GM18909 (cell line): ENCODE measurements at regions not wholly inside any gene's neighbourhood (a gene's known extent, or its start where the extent isn't known, plus 50 kb on each side); places are given as distances from the start of the nearest gene placed in this dataset.
"Not testable (repeated sequence)": the region's sequence is repeated elsewhere in the genome, so short reads cannot be mapped to it uniquely, and the experiment has no call there.

ENCODE experiments used
- ATAC-seq: cut with Tn5 transposase; IDR thresholded peaks from one replicate; pipeline ENCODE4 v1.9.1; 2021; ENCODE audit warnings: mild to moderate bottlenecking; ENCODE audit not compliant: unreplicated experiment, poor library complexity

DNA sequence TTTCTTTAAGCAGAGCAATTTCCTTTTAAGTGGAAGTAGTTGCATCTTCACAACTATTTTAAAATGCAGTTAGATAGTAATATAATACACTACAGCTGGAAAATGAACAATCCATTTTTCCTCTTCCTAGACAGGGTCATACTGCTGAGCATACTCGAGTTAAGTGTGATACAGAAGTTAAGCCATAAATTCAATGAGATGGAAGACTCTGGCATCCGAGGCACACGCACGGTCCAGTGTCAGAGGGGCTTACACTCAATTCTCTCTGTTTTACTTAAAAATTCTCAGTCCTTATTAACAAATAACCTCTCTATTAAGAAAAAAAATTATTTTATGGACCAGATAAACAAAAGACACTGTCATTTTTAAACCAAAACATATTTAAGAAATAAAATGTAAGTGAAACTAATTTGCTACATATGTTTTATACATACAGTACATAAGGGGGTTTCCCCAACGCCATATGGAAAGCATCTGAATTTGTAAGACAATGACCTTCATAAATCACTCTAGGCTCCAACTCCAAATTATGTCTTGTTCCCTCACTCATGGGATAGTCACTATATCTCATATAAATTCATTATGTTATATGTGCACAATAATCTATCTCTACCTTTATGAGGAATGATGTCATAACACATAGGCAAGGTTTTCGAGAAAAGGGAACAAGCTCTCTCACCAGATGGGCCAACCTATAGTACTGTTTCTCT, 315.3 kb downstream of the PAPSS1 start:
- ATAC-seq: no peak

DNA sequence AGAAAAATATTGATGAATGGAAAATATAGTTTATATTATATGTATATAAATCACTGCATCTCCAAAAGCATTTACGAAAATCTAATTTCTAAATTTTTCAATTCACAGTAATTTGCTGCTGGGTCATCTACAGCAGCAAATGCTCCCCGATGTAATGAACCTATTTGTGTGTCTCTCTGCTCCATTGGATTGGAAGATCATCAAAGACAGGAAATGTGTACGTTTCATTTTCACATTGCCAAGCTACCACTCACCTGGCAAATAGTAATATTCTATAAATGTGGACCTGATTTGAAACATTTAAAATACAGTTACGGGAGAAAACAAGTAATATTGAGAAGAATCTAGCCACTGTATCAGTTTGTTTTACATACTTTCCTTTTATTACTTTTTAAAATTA, 317.7 kb downstream of the PAPSS1 start:
- ATAC-seq: no peak

DNA sequence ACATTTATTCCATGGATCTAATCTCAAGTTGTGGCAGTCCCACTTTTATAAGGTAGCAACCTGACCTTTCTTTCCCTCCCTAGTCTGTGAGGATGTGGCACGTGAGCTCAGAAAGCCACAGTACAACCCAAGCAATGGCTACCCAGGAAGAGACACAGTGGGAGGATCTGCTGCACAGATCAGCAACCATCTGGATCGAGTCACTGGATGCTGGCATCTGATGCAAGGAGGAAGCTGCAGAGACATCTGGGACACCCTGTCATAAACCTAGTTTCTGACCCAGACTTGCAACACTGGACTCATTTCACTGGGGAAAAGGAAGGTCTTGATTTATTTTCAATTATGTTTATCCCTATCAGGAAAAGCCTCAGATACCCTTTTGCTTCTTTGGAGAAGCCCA, 327.1 kb downstream of the PAPSS1 start:
- no peak for ATAC-seq

DNA sequence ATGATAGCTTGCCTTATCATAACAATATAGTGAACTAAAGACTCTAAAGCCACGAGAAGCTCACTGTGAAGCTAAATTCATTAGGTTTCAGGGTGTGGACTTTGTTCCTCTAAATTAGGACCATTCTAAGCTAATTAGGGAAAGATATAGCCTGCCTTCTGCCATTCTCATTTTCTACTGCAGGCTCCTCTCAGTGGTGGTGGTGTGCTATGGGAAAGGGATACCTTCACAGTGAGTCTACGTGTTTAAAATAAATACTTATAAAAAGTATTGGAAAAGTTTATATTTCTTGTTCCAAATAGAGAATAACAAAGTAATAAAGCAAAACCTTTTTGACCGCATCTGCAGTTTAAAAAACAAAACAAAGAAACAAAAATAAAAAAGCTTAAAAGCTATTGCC, 327.7 kb downstream of the PAPSS1 start:
- ATAC-seq: no peak

DNA sequence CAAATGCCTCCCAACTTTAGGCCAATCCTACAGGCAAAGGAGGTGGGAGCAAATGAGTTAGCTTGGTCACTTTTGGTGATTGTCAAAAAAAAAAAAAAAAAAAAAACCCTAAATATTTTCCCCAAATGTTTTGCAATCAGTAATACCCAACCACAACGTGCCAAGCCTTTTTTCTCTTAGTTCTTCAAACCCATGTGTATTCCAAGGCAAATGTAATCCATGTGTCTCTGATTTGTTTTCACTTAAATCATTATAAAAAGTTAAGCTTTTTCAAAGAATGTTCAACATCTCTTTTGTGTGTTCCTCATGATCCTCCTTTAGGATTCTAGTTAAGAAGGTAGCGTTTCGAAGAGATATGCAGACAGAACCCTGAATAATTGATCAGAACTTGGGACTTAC, 328.4 kb downstream of the PAPSS1 start:
- ATAC-seq: no peak

DNA sequence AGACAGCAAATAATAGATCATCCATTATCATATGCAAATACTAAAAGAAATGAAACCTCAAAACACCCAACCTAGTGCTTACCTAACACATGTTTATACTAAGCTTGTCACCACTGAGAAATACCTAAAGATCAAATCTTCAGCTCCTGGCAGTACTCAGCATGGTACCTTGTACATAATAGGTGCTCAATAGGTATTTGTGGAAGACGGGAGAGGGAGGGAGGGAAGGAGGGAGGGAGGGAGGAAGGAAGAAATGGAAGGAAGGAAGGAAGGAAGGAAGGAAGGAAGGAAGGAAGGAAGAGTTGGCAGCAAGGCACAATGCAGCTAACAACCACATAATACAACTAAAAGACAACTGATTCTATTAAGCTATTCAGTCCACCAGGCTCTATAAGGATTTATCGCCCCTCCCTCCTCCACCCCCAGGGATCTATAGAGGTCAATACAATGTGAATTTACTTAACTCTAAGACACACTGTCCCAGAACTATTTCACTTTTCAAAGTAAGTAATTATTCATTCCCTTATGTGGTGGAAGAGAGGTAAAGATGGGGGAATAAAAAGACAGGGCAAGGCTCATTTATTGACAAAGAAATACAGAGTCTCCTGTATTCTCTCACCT, 328.9 kb downstream of the PAPSS1 start:
- ATAC-seq: no peak

DNA sequence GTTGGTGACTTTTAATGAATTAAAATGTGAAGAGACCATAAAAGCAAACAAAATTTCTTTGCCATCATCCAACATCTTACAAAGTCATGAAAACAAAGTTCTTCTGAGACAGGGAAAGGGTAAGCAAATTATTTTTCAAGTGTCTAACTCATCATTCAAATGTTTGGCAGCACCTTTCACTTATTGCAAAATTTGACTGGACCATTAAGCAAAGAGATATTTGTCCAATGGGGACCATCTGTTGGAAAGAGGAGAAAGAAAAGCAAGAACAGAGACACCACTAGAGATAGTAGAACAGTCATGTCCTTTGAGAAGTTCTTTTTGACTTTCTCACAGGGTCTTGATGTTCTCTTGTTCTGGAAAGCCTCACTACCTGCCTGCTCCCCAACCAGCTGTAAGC, 330.1 kb downstream of the PAPSS1 start:
- no peak for ATAC-seq

DNA sequence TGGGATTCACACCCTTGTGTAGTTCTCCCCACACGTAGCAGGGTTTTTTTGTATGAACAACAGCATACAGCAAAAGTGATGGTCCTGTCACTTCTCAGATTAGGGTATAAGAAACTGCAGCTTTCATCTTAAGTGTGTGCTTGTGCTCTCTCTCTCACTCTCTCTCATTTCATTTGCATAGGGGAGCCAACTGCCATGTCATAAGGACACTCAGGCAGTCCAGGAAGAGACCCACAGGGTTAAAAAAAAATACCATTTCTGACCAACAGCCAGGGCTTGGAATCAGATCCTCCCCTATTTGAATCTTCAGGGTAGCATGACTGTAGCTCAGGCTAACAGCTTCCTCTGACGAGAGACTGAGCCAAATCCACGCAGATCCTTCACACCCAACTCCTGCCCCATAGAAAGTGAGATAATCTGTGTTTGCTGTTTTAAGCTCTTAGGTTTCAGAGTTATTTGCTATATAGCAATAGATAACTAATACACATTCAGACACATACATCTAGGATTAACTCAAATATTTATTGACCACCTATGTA, 331.2 kb downstream of the PAPSS1 start:
- ATAC-seq: no peak

DNA sequence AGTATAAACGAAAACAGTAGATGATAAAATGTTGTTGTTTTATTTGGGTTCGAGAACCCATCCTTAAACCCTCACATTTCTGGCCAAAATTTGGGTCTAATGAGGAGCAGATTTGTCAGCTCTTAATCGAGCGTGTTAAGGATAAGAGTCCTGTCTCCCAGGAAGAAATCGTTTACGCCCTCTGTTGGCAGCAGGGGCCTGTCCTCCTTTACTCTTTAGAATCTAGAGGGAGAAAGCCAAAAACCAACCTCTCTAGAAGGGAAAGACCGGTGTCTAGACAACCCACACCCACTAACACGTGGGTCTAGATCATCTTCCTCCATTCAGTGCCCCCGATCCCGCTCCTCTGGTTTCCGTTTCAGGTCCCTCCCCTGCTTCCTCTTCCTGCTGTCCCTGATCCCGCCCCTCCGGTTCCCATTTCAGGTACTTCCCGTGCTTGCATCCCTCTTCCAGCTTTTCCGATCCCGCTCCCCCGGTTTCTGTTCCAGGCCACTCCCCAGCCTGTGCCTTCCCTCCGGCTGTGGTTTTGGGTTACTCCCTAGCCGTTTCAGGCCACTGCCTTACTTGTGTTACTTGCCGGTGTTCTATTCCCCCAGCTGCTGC, 339.1 kb downstream of the PAPSS1 start:
- no peak for ATAC-seq

DNA sequence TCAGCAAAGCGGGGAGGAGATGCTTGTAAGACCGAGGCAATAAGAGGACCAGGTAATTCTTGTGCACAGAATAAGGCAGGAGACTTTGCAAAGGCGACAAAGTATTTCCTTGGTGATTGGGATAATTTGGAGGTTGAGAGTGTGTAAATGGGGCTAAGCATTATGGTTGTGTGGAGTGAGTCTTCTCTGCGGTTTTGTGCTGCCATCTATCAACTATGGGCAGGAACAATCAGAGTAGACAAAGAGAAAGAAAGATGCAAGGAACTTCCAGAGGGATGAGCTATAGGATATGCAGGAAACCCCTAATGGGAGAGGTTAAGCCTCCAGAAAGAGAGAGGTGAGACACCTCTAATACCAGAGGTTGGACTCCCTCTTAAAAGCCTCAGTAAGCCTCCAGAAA, 339.8 kb downstream of the PAPSS1 start:
- no peak for ATAC-seq

DNA sequence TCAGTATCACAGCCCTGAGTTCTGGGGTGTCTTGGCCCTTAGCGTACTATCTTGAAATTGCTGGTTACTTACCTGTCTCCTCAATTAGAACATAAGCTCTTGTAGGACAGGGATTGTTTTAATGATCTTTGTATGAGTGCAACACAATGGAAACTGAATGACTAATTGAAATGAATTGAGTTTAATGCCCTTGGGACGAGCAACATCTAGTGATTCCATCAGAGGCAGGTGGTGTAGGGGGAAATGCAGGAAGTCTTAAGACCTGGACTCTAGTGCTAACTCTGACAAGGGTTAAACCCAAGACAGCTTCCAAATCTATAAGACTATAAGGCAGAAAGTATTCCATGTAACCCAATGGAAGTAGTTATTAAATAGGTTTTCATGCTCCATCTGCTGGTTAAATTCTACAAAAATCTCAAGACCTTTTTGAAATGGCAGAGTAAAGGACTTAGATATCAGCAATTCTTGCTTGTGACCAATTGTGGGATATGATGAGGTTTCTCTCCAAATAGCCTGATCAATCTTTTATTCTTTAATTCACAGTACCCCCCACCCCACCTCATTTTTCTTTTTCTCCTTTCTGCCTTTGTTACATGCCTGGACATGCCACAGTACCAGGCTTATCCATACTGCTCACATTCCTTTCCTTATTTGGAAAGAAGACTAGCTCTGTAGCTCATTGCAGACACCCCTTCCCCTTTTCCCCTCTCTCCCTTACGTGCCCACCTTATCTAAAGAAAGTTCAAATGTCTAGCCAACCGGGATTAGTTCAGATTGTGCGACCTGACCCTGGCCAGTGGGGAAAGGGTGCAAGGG, 340.8 kb downstream of the PAPSS1 start:
- ATAC-seq: no peak

DNA sequence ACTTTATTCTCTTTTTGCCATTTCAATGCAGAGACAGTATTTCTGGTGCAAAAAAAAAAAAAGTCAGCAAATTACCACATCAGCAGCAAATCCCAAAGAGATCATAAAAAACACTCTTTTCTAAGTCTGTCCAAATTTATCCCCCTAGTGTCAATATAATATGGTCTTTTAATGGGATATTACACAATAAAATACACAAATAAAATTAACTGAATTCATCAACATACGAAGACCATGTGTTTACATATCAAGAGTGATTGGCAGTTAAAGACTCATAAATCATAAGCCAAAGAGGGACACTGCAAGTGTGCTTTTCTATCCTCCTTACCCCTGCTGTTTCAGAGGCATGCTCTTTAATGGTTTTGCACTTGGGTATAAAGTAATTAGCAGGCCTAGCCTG, 340.2 kb upstream of the DKK2 start:
- ATAC-seq: no peak

DNA sequence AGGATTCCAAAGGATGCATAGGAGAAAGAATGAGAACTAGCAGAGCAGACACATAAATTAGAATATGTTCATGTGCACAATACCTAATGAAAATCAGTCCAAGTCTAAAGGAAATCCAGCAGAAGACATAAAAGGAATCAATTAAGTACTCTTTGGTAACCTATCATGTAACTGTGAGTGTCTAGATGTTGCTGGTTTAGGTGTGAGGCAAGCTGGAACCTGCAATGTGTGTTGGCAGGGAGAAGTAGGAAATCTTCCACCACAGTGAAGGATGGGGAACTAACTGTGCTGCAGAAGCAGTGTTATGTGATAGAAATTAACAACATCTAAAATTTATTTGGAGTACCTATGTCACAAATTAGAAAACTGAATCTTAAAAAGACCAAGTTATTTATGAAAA, 330.8 kb upstream of the DKK2 start:
- ATAC-seq: no peak

DNA sequence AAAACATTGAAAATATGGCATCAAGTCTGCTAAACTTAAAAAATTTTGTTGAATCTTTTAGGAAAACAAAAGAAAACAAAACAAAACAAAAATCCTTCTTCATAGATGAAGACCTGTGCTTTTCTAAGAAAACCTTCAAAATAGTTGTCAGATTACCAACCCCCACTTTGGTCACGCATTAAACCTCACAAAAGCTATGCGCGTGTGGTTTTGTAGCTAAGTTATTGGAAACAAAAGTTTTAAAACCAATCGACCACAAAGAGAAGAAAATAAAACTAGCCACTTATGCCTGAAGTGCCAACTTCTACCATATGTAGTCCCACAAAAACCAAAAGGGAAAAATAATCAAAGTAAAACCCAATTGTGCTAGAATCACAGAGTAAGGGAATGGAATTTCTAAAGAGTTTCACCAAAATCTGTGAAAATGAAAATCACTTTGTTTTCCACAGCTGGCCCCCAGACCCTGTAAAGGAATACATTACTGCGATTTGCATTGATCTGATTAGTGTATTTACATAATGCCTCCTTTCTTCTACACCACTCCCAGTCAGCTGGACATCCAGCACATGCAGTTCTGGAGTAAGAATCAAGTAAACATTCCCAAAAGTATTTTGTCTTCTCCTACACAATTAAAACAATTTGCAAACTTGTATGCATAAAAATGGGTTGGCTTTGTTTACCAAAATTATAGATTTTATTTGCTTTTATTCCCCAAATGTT, 330.1 kb upstream of the DKK2 start:
- no peak for ATAC-seq

DNA sequence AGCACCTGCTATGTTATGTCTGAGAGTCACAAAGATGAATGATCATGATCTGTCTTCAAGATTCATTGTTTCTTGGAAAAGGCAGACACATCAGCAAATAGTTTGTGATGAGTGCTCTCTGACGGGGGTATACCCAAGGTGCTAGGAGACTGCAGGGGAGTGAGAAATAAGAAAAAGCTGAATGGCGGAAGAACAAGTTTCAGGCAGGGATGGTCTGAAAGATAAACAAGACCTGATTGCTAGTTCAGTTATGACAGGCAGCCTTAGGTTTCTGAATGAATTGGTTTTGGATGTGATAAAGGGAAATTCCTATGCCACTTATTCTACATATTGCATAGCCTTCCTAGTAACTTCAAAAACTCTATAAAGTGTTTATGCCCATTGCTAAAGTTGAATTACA, 327.0 kb upstream of the DKK2 start:
- ATAC-seq: no peak

DNA sequence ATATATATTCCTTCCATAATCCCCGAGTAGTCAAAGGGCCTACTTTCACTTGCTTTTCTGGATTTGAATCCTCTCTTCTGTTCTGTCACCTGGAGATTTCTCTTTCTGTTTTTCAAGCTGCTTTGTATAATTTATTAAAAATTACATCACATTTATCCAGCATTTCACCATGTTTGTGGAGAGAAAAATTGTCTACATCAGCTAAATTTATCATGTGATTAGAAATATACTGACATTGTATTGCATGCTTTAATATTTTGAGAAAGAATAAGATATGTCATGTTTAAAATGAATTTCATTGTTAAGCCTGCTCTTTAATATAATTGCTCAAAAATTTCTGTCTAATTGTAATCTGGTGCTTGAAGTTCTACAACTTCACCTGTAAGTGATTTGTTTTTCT, 323.1 kb upstream of the DKK2 start:
- no peak for ATAC-seq

DNA sequence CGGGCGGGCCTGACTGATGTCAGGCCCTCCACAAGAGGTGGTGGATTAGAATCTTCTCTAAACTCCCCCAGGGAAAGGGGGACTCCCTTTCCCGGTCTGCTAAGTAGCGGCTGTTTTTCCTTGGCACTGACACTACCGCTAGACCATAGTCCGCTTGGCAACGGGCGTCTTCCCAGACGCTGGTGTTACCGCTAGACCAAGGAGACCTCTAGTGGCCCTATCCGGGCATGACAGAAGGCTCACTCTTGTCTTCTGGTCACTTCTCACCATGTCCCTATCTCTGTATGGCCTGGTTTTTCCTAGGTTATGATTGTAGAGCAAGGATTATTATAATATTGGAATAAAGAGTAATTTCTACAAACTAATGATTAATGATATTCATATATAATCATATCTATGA, 318.2 kb upstream of the DKK2 start:
- not testable (repeated sequence) for ATAC-seq

DNA sequence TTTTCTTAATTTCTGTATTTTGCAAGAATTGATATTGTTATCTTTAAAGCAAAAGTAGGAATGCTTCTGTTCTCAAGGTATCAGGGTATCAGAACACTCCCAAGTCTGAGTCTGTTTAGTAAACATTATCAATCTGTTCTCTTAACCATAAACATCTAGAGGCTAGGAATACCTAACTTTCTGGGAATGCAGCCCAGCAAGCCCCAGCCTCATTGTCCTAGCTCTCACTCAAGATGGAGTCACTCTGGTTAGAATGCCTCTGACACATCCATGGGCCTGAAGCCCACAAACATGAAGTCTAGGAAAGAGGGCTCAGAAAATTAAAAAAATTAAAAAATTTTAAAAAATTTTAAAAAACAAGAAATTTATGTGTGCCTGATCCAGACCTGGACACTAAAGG, 315.1 kb upstream of the DKK2 start:
- no peak for ATAC-seq

DNA sequence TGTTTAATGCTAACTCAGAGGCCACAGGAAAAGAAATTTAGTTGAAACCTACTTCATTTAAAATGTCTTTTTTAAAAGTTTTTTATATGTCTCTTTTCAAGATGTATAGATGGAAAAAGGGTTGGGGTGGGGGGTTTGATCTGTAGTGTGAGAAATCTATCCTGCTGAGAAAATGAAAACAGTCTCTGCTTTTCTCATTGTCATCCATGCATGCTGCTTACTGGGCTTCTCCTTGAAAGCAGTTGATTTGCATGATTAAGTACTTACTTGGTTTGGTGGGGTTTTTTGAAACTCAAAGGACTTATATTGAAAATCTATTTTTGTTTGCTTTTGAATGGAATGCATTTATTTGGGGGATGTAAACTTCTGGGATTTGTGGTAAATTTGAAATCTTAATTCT, 313.6 kb upstream of the DKK2 start:
- no peak for ATAC-seq

DNA sequence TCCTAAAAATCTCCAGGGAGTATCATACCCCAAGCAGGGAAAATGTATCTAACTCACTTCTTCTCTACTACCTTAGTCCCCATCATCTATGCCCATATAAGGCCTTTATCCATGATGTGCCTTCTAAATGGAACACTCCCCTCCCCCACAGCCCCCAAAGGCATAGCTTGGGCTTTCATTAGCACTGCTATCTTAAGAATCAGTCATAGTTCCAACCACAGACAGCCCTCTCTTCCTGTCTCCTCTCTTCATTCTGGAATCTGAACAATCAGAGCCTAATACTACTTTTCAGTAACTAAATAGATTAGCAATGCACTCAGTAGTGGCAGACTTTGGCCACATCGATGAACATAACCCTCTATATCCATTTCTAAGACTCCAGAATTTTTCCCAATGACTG, 313.2 kb upstream of the DKK2 start:
- ATAC-seq: no peak
